Cerebellar cortex (tissue), 1 donor: ENCODE measurements at regions not wholly inside any gene's neighbourhood (a gene's known extent, or its start where the extent isn't known, plus 50 kb on each side); places are given as distances from the start of the nearest gene placed in this dataset.
A peak's percentile ranks its signal among the peaks of the same experiment; 100 is the strongest.
"Not testable (repeated sequence)": the region's sequence is repeated elsewhere in the genome, so short reads cannot be mapped to it uniquely, and the experiment has no call there.

Experiments
- DNase-seq: peaks from one replicate; pipeline ENCODE4 v3.0.0-alpha.2; 2015; ENCODE audit warnings: low spot score

DNA sequence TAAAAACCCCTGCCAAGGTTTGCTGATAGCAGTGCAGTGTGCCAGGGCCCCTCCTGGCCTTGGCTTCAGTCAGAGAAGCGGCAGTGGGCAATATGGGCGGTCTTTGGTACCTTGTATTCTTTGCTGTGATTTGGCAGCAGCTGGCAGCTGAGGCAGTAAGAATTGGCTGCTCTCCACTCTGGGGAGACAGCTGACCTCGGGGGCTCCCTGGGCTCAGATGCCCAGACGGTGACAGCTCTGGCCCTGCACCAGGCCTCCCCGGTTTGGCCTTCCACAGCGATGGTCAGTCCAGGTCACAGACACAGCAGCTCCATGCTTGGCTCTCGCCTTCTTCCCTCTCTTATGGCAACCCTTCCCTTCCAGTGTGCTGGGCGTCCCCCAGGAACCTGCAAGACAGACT is 330.9 kb downstream of the BCOR start:
- DNase-seq, result no peak

DNA sequence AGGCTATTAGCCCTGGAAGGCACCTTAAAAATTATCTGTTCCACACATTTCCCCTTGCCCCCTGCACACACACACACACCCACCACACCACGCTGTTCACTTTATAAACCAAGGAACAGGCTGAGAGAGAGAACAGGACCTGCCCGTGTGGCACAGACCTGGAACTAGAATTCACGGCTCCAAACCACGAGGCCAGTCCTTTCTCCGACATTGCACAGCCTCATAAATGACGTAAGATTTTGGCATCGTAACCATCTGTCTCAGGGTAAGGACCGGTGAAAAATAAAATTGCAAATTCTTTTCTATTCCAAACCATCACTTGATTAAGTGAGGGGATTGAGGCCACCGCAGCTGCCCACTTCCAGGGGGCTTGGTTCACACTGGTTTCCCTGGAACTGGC is 330.3 kb downstream of the BCOR start:
- DNase-seq, result no peak

DNA sequence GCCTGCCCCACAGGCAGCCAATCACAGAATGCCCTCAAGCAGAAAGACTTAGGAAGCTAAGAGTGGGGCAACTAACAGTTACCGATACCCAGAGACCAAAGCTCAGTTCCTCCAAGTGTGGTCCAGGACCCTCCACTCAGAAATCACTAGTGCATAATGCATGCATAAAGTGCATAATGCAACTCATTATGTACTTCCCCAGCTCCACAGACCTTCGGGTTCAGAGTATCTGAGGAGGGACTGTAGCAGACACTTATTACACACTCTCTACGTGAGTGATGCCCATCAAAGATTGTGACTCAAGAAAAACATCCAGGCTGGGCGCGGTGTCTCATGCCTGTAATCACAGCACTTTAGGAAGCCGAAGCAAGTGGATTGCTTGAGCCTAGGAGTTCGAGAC is 328.0 kb downstream of the BCOR start:
- no peak for DNase-seq

- no peak for DNase-seq
These were observed 326.7 kb downstream of the BCOR start for GRCh38 chrX:39771089-39771488.

GRCh38 chrX:39772057-39772832 is 325.5 kb downstream of the BCOR start:
- DNase-seq, result no peak

GRCh38 chrX:39773150-39773549 is 324.6 kb downstream of the BCOR start:
- no peak for DNase-seq

DNA sequence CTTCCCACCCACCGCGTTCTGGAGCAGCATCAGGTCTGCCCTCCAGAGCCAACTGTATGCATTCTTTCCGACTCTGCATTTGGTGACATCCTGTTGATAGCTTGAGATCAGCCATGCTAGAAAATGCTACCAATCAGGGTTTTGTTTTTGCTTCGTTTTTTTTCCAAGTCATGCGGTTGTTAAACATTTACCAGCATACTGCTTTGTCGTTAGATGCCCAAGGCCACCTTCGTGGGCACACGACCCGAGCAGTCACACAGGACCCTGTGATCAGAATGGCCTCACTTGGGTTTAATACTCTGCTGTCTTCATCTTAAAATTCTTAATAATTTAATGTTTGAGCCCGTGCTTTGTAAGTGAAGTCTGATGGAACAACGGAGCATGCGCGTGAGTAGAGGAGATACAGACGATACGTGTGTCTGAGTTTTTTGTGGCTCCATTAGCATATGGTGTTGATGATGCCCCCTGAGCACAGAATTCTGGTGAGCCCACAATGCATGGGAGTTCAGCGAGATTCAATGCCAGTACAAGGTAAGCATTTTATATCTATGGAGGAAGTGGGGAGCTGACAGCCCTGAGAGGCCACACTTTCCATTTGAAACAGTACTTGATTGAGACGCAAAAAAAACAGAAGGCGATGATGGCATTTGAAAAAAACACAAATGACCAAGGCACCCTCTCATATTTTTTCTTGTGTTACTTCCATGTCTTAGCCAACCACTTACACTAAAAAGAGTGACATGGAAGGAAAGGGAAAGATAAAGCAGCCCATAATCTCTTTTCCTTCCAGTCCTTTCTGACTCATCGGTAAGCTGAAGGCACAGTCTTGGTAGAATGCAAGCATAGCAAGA is 323.6 kb downstream of the BCOR start:
- DNase-seq, result no peak

GRCh38 chrX:39774774-39775328 is 322.9 kb downstream of the BCOR start:
- no peak for DNase-seq

GRCh38 chrX:39777623-39778025 is 320.1 kb downstream of the BCOR start:
- DNase-seq, result no peak

DNA sequence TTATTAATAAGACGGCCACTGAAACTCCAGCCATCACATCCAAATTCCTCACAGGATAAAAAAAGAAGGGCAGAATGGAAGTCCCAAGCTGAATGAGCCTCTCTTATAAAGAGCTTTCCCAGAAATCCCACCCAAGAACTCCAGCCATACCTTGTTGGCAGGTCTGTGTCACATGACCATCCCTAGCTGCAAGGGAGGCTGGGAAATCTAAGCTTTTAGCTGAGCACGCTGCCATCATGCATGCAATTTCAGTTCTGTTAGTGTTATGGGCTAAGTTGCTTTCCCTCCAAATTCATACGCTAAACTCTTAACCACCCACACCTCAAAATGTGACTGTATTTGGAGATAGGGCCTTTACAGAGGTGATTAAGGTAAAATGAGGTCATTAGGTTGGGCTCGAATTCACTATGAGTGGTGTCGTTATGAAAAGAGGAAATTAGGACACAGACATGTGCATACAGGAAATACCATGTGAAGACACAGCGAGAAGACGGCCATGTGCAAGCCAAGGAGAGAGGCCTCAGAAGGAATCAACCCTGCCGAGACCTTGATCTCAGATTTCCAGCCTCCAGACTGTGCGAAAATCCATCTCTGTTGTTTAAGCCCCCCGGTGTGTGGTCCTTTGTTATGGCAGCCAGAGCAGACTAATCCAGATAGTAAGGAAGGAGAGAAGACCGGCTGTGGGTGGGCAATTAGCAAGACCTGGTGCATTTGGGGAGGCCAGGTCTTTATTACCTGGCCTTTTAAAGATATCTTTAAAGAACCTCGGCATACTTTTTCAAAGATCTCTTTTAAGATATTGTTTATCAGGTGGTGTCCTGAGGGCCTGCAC is 317.6 kb downstream of the BCOR start:
- DNase-seq, result no peak

GRCh38 chrX:39782276-39782675 is 315.5 kb downstream of the BCOR start:
- DNase-seq, result no peak

- DNase-seq, result no peak
These were observed 309.8 kb downstream of the BCOR start for GRCh38 chrX:39787999-39788398.

GRCh38 chrX:39788521-39788920 is 309.2 kb downstream of the BCOR start:
- DNase-seq, result no peak

DNA sequence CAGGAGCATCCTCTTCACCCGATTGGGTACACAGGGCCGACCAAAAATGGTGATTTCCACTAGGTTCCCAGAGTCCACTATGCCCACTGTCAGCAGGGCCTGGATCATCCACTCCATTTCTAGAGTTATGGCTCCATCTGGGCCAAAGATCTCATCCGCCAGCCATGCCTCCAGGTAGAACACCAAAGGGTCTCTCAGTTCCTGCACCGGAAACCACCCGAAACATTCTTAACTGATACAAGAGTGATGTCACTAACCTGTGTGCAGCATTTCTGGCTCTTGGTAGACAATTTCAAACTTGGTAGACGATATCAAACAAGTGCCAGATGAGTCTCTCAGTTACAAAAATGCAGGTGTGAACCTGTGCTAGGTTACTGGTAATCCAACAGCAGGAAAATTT is 306.1 kb downstream of the BCOR start:
- DNase-seq, result no peak

- DNase-seq, result no peak
These were observed 302.2 kb downstream of the BCOR start for GRCh38 chrX:39795605-39796004.

DNA sequence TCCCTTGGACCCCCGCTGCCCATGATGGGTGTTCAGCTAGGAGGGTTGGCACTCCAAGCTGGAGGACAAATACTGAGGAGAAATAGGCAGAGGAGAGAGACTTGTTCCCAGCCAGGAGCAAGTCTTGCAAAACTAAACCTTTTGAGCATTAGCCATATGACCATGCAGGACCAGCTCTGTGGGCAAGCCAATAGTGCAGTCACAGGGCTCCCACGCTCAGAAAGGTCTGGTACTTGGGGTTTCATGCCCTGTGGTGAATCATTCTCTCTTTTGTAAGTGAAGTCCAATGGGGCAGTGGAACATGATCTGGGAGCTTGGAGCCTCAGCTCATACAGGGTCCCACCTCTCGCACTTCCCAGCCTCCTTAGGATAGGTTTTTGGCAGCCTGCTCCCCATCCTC is 300.9 kb downstream of the BCOR start:
- no peak for DNase-seq

GRCh38 chrX:39798488-39798887 is 299.3 kb downstream of the BCOR start:
- not testable (repeated sequence) for DNase-seq

DNA sequence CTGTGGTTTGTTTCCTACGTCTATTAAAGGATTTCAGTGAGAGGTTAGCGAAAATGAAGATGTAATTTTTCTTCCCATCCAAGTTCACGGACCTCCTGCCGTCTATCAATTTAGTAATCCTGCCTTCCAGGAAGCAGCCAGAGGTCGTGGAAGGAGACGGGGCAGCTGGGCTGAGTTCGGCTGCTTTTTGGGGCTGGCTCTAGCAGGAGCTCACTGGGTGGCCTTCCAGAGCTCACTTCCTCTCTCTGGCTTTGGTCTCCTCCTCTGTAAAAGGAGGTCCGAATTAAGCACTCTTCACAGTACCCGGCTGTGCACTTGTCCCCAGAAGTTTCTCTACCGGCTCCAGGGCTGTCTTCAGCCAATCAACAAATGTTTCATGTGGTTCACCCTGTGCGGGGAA is 295.4 kb downstream of the BCOR start:
- no peak for DNase-seq

DNA sequence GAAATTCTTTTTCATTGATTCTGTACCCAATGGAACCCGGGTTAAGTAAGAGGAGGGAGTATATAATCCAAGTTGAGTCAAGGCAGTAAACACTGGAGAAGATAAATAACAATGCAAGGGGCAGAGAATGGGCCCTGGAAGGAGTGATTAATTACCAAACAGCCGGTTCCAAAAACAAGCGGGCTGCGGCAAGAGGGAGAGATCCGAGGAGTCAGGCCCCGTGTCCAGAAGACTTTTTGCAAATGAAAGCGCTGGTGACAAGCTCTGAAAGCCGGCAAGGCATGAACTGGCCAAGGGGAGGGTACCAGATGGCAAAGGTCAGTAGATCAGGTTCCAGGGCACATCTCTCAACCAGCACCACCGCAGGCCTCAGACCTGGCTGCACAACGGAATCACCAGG is 294.9 kb downstream of the BCOR start:
- DNase-seq, result no peak

DNA sequence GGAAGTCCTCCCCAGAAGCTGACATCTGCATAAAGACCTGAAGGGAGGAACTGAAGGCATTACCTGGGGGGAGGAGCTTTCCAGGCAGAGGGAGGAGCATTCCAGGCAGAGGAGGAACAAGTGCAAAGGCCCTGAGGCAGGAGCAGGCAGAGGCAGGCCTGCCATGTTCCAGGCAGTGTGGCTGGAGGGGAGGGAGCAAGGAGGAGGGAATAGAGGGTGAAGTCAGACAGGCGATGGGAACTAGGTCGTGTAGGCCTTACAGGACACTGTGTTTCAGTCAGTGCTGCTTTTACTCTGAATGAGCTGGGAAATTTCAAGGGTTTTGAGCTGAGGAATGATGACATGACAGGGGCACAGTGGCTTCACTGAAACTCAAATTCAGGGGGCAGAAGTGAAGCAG is 292.7 kb downstream of the BCOR start:
- DNase-seq, result no peak

GRCh38 chrX:39805825-39806224 is 291.9 kb downstream of the BCOR start:
- DNase-seq, result no peak

GRCh38 chrX:39808471-39808917 is 289.3 kb downstream of the BCOR start:
- DNase-seq, result peak; percentile 46
